DND-41 (cell line): ENCODE measurements at regions not wholly inside any gene's neighbourhood (a gene's known extent, or its start where the extent isn't known, plus 50 kb on each side); places are given as distances from the start of the nearest gene placed in this dataset.

ENCODE experiments used
- CTCF ChIP-seq: IDR thresholded peaks from 2 replicates; pipeline ENCODE4 v1.5.1; 2012; ENCODE audit warnings: borderline replicate concordance, low read length, moderate library complexity, mild to moderate bottlenecking; ENCODE audit not compliant: poor library complexity, severe bottlenecking; ENCODE audit errors: extremely low read depth
- EZH2 ChIP-seq: IDR thresholded peaks from 3 replicates; pipeline ENCODE4 v1.6.1; 2012; ENCODE audit warnings: borderline replicate concordance, low read depth, mild to moderate bottlenecking, moderate library complexity, low read length, inconsistent platforms; ENCODE audit not compliant: severe bottlenecking

DNA sequence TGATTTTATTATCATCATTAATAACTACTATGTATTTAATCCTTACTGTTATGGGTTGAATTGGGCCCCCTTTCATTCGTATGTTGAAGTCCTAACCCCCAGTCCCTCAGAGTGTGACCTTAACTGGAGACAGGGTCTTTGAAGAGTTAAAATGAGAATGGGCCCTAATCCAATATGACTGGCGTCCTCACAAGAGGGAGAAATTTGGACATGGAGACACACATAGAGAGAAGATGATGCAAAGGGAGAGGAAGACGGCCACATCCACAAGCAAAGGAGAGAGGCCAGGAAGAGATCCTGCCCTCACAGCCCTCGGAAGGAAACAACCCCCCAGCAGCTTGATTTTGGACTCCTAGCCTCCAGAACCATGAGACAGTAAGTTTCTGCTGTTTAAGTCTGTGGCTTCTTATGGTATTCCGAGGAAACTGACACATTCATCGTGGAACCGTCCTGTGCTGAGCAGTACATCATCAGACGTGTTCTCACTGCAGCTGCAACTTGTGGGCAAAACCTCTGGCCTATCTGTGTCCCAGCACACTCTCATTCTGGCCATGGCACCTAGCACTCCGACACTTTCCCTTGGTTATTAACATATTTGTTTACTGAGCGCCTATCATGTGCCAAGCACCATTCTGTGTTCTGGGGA is 127.6 kb downstream of the SLC38A6 start:
- no peak for TF ChIP-seq EZH2
- no peak for TF ChIP-seq CTCF
